ENCODE measurements at regions not wholly inside any gene's neighbourhood (a gene's known extent, or its start where the extent isn't known, plus 50 kb on each side); places are given as distances from the start of the nearest gene placed in this dataset.
"Not testable (repeated sequence)": the region's sequence is repeated elsewhere in the genome, so short reads cannot be mapped to it uniquely, and the experiment has no call there.

DNA sequence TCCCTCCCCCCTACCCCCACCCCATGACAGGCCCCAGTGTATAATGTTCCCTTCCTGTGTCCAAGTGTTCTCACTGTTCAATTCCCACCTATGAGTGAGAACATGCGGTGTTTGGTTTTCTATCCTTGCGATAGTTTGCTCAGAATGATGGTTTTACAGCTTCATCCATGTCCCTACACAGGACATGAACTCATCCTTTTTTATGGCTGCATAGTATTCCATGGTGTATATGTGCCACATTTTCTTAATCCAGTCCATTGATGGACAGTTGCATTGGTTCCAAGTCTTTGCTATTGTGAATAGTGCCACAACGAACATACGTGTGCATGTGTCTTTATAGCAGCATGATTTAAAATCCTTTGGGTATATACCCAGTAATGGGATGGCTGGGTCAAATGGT lies 165.6 kb upstream of the TMEM45B start:
- TF ChIP-seq CTCF, EZH2, EZH2phosphoT487 (IDR thresholded peaks at IDR 0.05): not testable (repeated sequence)

Data from neural progenitor cell (in vitro differentiated cells).